ENCODE measurements at regions not wholly inside any gene's neighbourhood (a gene's known extent, or its start where the extent isn't known, plus 50 kb on each side); places are given as distances from the start of the nearest gene placed in this dataset.

GRCh38 chr1:96989302-96989701 lies 267.7 kb downstream of the PTBP2 start:
- peaks cover 2% of the 10 kb centered on the region for H3K27me3 ChIP-seq (ENCODE audit: control insufficient read depth, insufficient read depth, low read length)
- H3K36me3 ChIP-seq (ENCODE audit: control insufficient read depth, insufficient read depth, low read length): no peaks in the 10 kb centered on the region
- ATAC-seq (ENCODE audit: low read depth in 2 of 2) (no peak), DNase-seq (no peak)
- Mint-ChIP-seq H3K27me3 (no peaks in the 10 kb centered on the region), H3K9me3 (peaks cover 0 to 6% (median 1%) of the 10 kb centered on the region in 7 donors), H3K27ac (no peak overlapping the region), H3K36me3 (no peaks in the 10 kb centered on the region), H3K4me3 (no peak overlapping the region), H3K4me1 (no peaks in the 10 kb centered on the region)
- no peak overlapping the region for H3K4me3 ChIP-seq (ENCODE audit: low read depth, low read length)
- no peaks in the 10 kb centered on the region for H3K4me1 ChIP-seq (ENCODE audit: control insufficient read depth, insufficient read depth, low read length, poor library complexity, severe bottlenecking)
- no peak overlapping the region for H3K27ac ChIP-seq (ENCODE audit: insufficient read depth, low read length, poor library complexity, severe bottlenecking)
- no peaks in the 10 kb centered on the region for H3K9me3 ChIP-seq (ENCODE audit: control insufficient read depth in 2 of 2, low read length in 2 of 2)

DNA sequence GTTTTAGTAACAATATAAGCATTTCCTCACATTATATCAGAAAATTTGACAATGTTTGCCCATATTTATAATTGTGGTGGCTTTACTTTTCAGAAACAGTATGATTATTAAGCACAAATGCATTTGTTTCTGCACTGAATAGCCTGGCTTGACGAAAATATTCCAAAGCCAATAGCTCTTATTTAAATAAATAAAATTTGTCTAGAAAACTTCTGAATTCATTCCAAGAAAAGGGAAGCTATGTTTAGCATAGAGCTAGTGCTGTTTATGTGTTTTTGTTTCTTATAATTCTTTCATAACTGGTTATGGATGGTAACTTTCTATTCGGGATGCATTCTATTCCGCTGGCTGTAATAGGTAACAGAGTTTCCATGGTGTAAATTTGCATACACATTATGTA lies 268.6 kb downstream of the PTBP2 start:
- H3K27me3 ChIP-seq (ENCODE audit: control insufficient read depth, insufficient read depth, low read length): peaks cover 2% of the 10 kb centered on the region
- Mint-ChIP-seq H3K27ac (no peak overlapping the region), H3K4me3 (no peak overlapping the region), H3K27me3 (no peaks in the 10 kb centered on the region), H3K9me3 (peaks cover 0 to 6% (median 0%) of the 10 kb centered on the region in 7 donors), H3K4me1 (no peaks in the 10 kb centered on the region), H3K36me3 (no peaks in the 10 kb centered on the region)
- H3K4me3 ChIP-seq (ENCODE audit: low read depth, low read length): no peak overlapping the region
- H3K36me3 ChIP-seq (ENCODE audit: control insufficient read depth, insufficient read depth, low read length): no peaks in the 10 kb centered on the region
- no peak overlapping the region for H3K27ac ChIP-seq (ENCODE audit: insufficient read depth, low read length, poor library complexity, severe bottlenecking)
- DNase-seq: no peak
- H3K9me3 ChIP-seq (ENCODE audit: control insufficient read depth in 2 of 2, low read length in 2 of 2): no peaks in the 10 kb centered on the region
- no peak for ATAC-seq (ENCODE audit: low read depth in 2 of 2)
- H3K4me1 ChIP-seq (ENCODE audit: control insufficient read depth, insufficient read depth, low read length, poor library complexity, severe bottlenecking): no peaks in the 10 kb centered on the region

GRCh38 chr1:96991261-96991660 lies 269.7 kb downstream of the PTBP2 start:
- no peaks in the 10 kb centered on the region for H3K36me3 Mint-ChIP-seq
- Histone ChIP-seq H3K4me1 (ENCODE audit: control insufficient read depth, insufficient read depth, low read length, poor library complexity, severe bottlenecking) (no peaks in the 10 kb centered on the region), H3K27me3 (ENCODE audit: control insufficient read depth, insufficient read depth, low read length) (peaks cover 2% of the 10 kb centered on the region), H3K27ac (ENCODE audit: insufficient read depth, low read length, poor library complexity, severe bottlenecking) (no peak overlapping the region), H3K4me3 (ENCODE audit: low read depth, low read length) (no peak overlapping the region), H3K36me3 (ENCODE audit: control insufficient read depth, insufficient read depth, low read length) (no peaks in the 10 kb centered on the region), H3K9me3 (ENCODE audit: control insufficient read depth in 2 of 2, low read length in 2 of 2) (no peaks in the 10 kb centered on the region)
- no peak overlapping the region for H3K27ac Mint-ChIP-seq
- peaks cover 0 to 4% (median 0%) of the 10 kb centered on the region in 7 donors for H3K9me3 Mint-ChIP-seq
- ATAC-seq (ENCODE audit: low read depth in 2 of 2) (no peak), DNase-seq (no peak)
- no peak overlapping the region for H3K4me3 Mint-ChIP-seq
- no peaks in the 10 kb centered on the region for H3K27me3 Mint-ChIP-seq
- no peaks in the 10 kb centered on the region for H3K4me1 Mint-ChIP-seq

DNA sequence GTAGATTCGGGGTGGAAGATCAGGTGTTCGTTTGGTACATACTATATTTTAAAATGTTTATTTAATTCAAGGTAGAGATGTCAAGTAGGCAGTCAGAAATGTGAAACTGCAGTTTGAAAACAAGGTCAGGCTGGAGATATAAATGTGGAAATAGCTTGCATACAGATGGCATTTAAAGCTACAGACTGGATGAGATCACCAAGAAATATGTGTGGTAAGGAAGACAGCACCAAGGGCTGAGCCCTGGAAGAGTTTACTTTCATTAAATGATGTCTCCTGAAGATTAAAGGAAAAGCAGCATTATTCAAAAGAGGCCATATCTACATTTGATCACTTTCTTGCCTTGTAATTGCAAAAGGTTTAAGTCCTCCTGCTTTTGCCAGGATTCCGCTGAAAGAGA lies 271.3 kb downstream of the PTBP2 start:
- no peak overlapping the region for H3K27ac Mint-ChIP-seq
- H3K4me3 ChIP-seq (ENCODE audit: low read depth, low read length): no peak overlapping the region
- H3K4me3 Mint-ChIP-seq: no peak overlapping the region
- H3K27me3 ChIP-seq (ENCODE audit: control insufficient read depth, insufficient read depth, low read length): peaks cover 2% of the 10 kb centered on the region
- no peak for ATAC-seq (ENCODE audit: low read depth in 2 of 2)
- H3K27ac ChIP-seq (ENCODE audit: insufficient read depth, low read length, poor library complexity, severe bottlenecking): no peak overlapping the region
- no peaks in the 10 kb centered on the region for H3K36me3 ChIP-seq (ENCODE audit: control insufficient read depth, insufficient read depth, low read length)
- H3K9me3 ChIP-seq (ENCODE audit: control insufficient read depth in 2 of 2, low read length in 2 of 2): no peaks in the 10 kb centered on the region
- H3K4me1 Mint-ChIP-seq: no peaks in the 10 kb centered on the region
- DNase-seq: no peak
- no peaks in the 10 kb centered on the region for H3K4me1 ChIP-seq (ENCODE audit: control insufficient read depth, insufficient read depth, low read length, poor library complexity, severe bottlenecking)
- no peaks in the 10 kb centered on the region for H3K27me3 Mint-ChIP-seq
- H3K36me3 Mint-ChIP-seq: no peaks in the 10 kb centered on the region
- H3K9me3 Mint-ChIP-seq: peaks cover 0 to 4% (median 0%) of the 10 kb centered on the region in 7 donors

DNA sequence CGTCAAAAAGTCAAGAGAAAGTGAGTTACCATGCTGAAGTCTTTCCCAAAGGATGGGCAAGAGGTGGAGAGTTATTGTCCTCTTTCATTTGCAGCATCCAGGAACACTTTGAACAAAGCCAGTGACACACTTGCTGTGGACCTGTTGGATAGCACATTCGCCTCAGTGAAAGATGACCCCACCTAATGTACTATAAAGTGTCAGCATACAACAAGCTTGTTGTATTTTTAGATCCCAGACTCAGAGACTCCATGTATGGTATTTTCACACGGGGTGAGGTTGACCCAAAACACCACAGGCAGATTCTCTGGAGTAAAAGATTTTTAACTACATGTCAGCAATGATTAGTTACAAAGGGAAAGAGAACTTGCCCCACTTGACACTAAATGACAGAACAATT lies 273.8 kb downstream of the PTBP2 start:
- Histone ChIP-seq H3K9me3 (ENCODE audit: control insufficient read depth in 2 of 2, low read length in 2 of 2) (no peaks in the 10 kb centered on the region), H3K27ac (ENCODE audit: insufficient read depth, low read length, poor library complexity, severe bottlenecking) (no peak overlapping the region), H3K4me3 (ENCODE audit: low read depth, low read length) (no peak overlapping the region), H3K36me3 (ENCODE audit: control insufficient read depth, insufficient read depth, low read length) (no peaks in the 10 kb centered on the region), H3K4me1 (ENCODE audit: control insufficient read depth, insufficient read depth, low read length, poor library complexity, severe bottlenecking) (no peaks in the 10 kb centered on the region), H3K27me3 (ENCODE audit: control insufficient read depth, insufficient read depth, low read length) (peaks cover 2% of the 10 kb centered on the region)
- no peak for ATAC-seq (ENCODE audit: low read depth in 2 of 2)
- Mint-ChIP-seq H3K9me3 (peaks cover 0 to 2% (median 0%) of the 10 kb centered on the region in 7 donors), H3K4me3 (no peak overlapping the region), H3K27ac (no peak overlapping the region), H3K36me3 (no peaks in the 10 kb centered on the region), H3K27me3 (no peaks in the 10 kb centered on the region), H3K4me1 (no peaks in the 10 kb centered on the region)
- no peak for DNase-seq

DNA sequence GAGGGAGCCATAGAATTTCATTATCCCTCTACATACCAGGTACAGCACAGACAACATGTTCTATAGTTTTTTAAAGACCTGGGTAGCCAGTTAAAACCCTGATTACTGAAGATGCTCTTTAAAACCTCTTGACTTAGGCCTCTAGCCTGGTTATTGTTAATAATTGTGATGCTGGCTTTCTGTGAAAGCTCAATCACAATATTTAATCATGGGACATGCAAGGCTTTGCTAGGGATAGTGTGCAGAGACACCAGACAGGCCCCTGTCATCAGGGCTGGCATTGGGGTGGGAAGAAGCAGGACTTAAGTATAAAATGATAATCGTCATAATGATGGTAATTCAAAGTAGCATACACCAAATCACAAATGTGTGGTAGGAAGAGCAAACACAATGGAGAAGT lies 274.4 kb downstream of the PTBP2 start:
- DNase-seq (no peak), ATAC-seq (ENCODE audit: low read depth in 2 of 2) (no peak)
- Mint-ChIP-seq H3K27me3 (no peaks in the 10 kb centered on the region), H3K4me1 (no peaks in the 10 kb centered on the region), H3K27ac (no peak overlapping the region), H3K36me3 (no peaks in the 10 kb centered on the region), H3K4me3 (no peak overlapping the region), H3K9me3 (peaks cover 0 to 2% (median 0%) of the 10 kb centered on the region in 7 donors)
- no peaks in the 10 kb centered on the region for H3K9me3 ChIP-seq (ENCODE audit: control insufficient read depth in 2 of 2, low read length in 2 of 2)
- peaks cover 2% of the 10 kb centered on the region for H3K27me3 ChIP-seq (ENCODE audit: control insufficient read depth, insufficient read depth, low read length)
- no peak overlapping the region for H3K4me3 ChIP-seq (ENCODE audit: low read depth, low read length)
- H3K4me1 ChIP-seq (ENCODE audit: control insufficient read depth, insufficient read depth, low read length, poor library complexity, severe bottlenecking): no peaks in the 10 kb centered on the region
- no peak overlapping the region for H3K27ac ChIP-seq (ENCODE audit: insufficient read depth, low read length, poor library complexity, severe bottlenecking)
- H3K36me3 ChIP-seq (ENCODE audit: control insufficient read depth, insufficient read depth, low read length): no peaks in the 10 kb centered on the region

DNA sequence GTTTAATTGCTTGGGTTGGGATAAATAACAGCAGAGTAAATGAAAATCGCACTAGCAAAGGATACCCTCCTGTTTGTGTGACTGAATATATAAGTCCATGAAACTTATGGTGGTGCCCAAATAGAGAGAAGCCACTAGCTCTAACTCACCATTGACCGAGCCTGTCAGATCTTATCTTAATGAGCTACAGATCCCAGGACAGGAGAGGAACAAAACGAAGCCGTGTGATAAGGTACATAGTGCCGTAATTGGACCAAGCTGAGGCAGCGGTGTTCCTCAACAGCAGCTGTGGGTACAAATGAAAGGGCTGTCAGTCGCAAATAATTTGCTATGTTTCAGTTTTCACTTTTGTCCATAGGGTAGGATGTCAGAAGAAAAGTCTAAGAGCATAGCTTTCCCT lies 276.1 kb downstream of the PTBP2 start:
- Mint-ChIP-seq H3K9me3 (peaks cover 0 to 2% (median 0%) of the 10 kb centered on the region in 7 donors), H3K36me3 (no peaks in the 10 kb centered on the region), H3K27me3 (no peaks in the 10 kb centered on the region), H3K27ac (no peak overlapping the region), H3K4me1 (no peaks in the 10 kb centered on the region), H3K4me3 (no peak overlapping the region)
- Histone ChIP-seq H3K4me1 (ENCODE audit: control insufficient read depth, insufficient read depth, low read length, poor library complexity, severe bottlenecking) (no peaks in the 10 kb centered on the region), H3K9me3 (ENCODE audit: control insufficient read depth in 2 of 2, low read length in 2 of 2) (no peaks in the 10 kb centered on the region), H3K27me3 (ENCODE audit: control insufficient read depth, insufficient read depth, low read length) (peaks cover 2% of the 10 kb centered on the region), H3K27ac (ENCODE audit: insufficient read depth, low read length, poor library complexity, severe bottlenecking) (no peak overlapping the region), H3K4me3 (ENCODE audit: low read depth, low read length) (no peak overlapping the region), H3K36me3 (ENCODE audit: control insufficient read depth, insufficient read depth, low read length) (no peaks in the 10 kb centered on the region)
- no peak for DNase-seq
- no peak for ATAC-seq (ENCODE audit: low read depth in 2 of 2)

DNA sequence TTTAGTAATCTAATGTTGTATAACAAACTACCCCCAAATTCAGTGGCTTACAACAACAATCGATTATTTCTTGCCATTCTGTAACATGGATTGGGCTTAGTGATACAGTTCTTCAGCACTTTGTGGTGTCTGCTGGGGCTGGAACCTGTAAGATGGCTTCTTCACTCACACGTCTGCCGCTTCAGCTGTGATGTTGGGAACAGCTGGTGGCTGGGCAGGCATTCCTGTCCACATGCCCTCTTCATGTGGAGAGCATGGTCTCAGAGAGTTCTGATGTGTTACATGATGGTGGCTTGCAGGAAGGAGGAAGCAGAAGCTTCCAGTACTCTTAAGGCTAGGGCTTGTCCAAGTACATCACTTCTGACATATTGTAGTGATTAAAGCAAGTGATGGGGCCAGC lies 276.9 kb downstream of the PTBP2 start:
- DNase-seq: no peak
- ATAC-seq (ENCODE audit: low read depth in 2 of 2): no peak
- no peaks in the 10 kb centered on the region for H3K9me3 ChIP-seq (ENCODE audit: control insufficient read depth in 2 of 2, low read length in 2 of 2)
- H3K27ac ChIP-seq (ENCODE audit: insufficient read depth, low read length, poor library complexity, severe bottlenecking): no peak overlapping the region
- no peak overlapping the region for H3K4me3 ChIP-seq (ENCODE audit: low read depth, low read length)
- Mint-ChIP-seq H3K36me3 (no peaks in the 10 kb centered on the region), H3K4me3 (no peak overlapping the region), H3K9me3 (peaks cover 0 to 2% (median 0%) of the 10 kb centered on the region in 7 donors), H3K27me3 (no peaks in the 10 kb centered on the region), H3K4me1 (no peaks in the 10 kb centered on the region), H3K27ac (no peak overlapping the region)
- no peaks in the 10 kb centered on the region for H3K36me3 ChIP-seq (ENCODE audit: control insufficient read depth, insufficient read depth, low read length)
- no peaks in the 10 kb centered on the region for H3K27me3 ChIP-seq (ENCODE audit: control insufficient read depth, insufficient read depth, low read length)
- no peaks in the 10 kb centered on the region for H3K4me1 ChIP-seq (ENCODE audit: control insufficient read depth, insufficient read depth, low read length, poor library complexity, severe bottlenecking)
